ENCODE measurements at regions not wholly inside any gene's neighbourhood (a gene's known extent, or its start where the extent isn't known, plus 50 kb on each side); places are given as distances from the start of the nearest gene placed in this dataset.

DNA sequence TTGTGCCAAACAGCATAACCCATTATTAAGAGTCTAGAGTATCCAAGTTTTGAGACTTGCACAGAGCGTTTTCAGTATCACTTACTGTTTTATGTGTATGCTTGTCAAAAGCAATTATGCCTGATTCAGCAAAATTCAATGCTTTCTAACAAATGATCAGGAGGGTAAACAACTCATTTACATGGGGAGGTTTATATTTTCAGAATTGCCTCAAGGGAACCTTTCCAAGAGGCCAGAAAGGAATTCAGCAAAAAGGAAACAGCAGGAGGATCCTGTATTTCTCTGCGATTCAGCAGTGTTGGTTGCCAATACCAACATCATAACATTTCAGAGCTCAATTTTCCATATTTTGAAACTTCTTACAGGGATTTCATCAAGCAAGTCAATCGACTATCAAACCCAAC is 69.3 kb upstream of the DAB2 start:
- intact Hi-C loops (cut with DNase I; ENCODE audit: low total_unique reads) = no loop called here
- no peak for DNase-seq
- Histone ChIP-seq H3K4me3 (no peak overlapping the region), H3K27me3 (no peaks in the 10 kb centered on the region), H3K27ac (no peak overlapping the region), H3K9me3 (peaks cover 0 to 13% of the 10 kb centered on the region in 2 donors), H3K36me3 (no peaks in the 10 kb centered on the region), H3K4me1 (no peaks in the 10 kb centered on the region)
- TF ChIP-seq, protein P1, sequence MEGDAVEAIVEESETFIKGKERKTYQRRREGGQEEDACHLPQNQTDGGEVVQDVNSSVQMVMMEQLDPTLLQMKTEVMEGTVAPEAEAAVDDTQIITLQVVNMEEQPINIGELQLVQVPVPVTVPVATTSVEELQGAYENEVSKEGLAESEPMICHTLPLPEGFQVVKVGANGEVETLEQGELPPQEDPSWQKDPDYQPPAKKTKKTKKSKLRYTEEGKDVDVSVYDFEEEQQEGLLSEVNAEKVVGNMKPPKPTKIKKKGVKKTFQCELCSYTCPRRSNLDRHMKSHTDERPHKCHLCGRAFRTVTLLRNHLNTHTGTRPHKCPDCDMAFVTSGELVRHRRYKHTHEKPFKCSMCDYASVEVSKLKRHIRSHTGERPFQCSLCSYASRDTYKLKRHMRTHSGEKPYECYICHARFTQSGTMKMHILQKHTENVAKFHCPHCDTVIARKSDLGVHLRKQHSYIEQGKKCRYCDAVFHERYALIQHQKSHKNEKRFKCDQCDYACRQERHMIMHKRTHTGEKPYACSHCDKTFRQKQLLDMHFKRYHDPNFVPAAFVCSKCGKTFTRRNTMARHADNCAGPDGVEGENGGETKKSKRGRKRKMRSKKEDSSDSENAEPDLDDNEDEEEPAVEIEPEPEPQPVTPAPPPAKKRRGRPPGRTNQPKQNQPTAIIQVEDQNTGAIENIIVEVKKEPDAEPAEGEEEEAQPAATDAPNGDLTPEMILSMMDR (IDR thresholded peaks at IDR 0.05) = no peak
- no peak for TF ChIP-seq POLR2A (IDR thresholded peaks at IDR 0.05)

DNA sequence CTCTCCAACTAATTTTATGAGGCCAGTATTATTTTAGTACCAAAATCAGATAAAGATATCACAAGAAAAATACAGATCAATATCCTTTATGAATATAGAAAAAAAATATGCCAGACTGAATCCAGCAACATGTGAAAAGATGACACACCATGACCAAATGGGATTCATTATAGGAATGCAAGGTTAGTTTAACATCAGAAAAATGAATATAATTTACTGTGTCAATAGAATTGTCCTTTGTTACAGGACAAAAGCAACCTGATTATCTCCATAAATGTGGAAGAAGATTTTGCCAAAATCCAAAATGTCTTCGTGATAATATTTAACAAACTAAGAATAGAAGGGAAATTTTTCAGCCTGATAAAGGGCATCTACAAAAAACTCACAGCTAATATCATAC is 66.4 kb upstream of the DAB2 start:
- intact Hi-C loops (cut with DNase I; ENCODE audit: low total_unique reads) = no loop called here

DNA sequence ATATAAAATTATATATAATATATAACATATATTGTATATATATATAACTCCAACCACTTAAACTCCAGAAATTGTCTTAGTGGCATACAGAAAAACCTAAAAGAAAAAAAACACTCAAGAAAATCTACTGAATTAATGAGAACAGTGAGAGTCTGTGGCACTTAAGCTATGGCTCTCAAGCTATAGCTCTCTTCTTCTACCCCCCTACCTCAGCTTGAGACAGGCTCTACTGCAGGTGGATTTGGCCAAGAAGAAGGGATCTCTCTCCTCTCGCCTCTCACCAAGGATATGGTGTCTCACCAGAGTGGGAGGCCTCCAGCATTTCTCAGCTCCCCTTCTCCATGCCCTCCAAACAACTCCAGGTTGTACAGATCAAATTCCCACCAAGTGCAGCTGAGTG is 64.5 kb upstream of the DAB2 start:
- Histone ChIP-seq H3K27me3 (no peaks in the 10 kb centered on the region), H3K4me1 (no peaks in the 10 kb centered on the region), H3K36me3 (no peaks in the 10 kb centered on the region), H3K4me3 (no peak overlapping the region), H3K27ac (no peak overlapping the region), H3K9me3 (peaks cover 0 to 13% of the 10 kb centered on the region in 2 donors)
- TF ChIP-seq POLR2A (IDR thresholded peaks at IDR 0.05) = no peak
- TF ChIP-seq, protein P1 (IDR thresholded peaks at IDR 0.05) = no peak
- no peak for DNase-seq
- intact Hi-C loops (cut with DNase I; ENCODE audit: low total_unique reads) = no loop called here

More for the DNA sequence above, 66.4 kb upstream of the DAB2 start:
- Histone ChIP-seq H3K4me1 (no peaks in the 10 kb centered on the region), H3K4me3 (no peak overlapping the region), H3K36me3 (no peaks in the 10 kb centered on the region), H3K9me3 (peaks cover 0 to 13% of the 10 kb centered on the region in 2 donors), H3K27me3 (no peaks in the 10 kb centered on the region), H3K27ac (no peak overlapping the region)
- DNase-seq = no peak
- TF ChIP-seq, protein P1 (IDR thresholded peaks at IDR 0.05) = no peak
- TF ChIP-seq POLR2A (IDR thresholded peaks at IDR 0.05) = no peak

DNA sequence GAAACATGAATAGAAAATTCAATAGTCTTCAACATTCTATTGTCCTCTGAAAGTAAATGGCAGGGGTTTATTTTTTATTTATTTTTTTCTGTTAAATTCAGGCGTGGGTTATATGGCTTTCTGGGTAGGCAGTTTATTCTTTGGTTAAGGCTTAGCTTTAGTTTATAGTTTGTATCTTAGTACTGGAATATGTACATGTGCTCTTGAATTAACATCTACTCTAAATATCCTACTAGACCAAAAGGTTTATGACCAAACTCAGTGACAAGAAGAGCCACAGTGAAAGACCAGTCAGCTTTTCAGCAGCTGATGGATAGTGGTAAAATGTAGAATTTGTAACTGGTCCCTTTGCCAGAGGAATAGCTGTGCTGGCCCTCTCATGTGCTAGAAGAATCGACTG is 62.0 kb upstream of the DAB2 start:
- DNase-seq = no peak
- Histone ChIP-seq H3K27me3 (no peaks in the 10 kb centered on the region), H3K9me3 (peaks cover 0 to 13% of the 10 kb centered on the region in 2 donors), H3K4me1 (no peaks in the 10 kb centered on the region), H3K36me3 (no peaks in the 10 kb centered on the region), H3K4me3 (no peak overlapping the region), H3K27ac (no peak overlapping the region)
- intact Hi-C loops (cut with DNase I; ENCODE audit: low total_unique reads) = no loop called here
- no peak for TF ChIP-seq POLR2A (IDR thresholded peaks at IDR 0.05)
- TF ChIP-seq, protein P1 (IDR thresholded peaks at IDR 0.05) = no peak

DNA sequence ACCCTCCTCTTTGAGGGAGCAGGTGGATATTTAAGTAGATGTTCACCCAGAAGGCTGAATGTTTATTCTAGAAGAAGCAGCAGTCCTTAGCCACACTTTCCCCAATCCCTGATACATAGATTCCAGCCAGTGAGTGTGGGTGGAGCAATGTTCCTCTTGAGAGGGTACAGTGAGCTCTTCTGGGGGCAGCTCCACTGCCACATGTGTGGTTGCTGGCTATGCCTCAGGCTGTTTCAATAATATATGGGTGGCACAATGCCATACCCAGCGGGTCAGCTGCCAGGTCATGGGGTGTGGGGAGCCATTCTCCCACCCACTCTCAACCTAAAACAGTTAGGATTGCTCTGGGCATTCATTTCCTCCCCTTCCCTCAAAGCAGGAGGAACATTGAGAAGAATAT is 61.6 kb upstream of the DAB2 start:
- DNase-seq = no peak
- H3K9me3 ChIP-seq = peaks cover 0 to 13% of the 10 kb centered on the region in 2 donors
- TF ChIP-seq POLR2A (IDR thresholded peaks at IDR 0.05) = no peak
- TF ChIP-seq, protein P1 (IDR thresholded peaks at IDR 0.05) = no peak
- intact Hi-C loops (cut with DNase I; ENCODE audit: low total_unique reads) = no loop called here
- H3K36me3 ChIP-seq = no peaks in the 10 kb centered on the region
- H3K4me3 ChIP-seq = no peak overlapping the region
- no peaks in the 10 kb centered on the region for H3K4me1 ChIP-seq
- no peaks in the 10 kb centered on the region for H3K27me3 ChIP-seq
- no peak overlapping the region for H3K27ac ChIP-seq

Data from uterus (tissue), 3 donors.